ENCODE measurements at regions not wholly inside any gene's neighbourhood (a gene's known extent, or its start where the extent isn't known, plus 50 kb on each side); places are given as distances from the start of the nearest gene placed in this dataset.
A peak's percentile ranks its signal among the peaks of the same experiment; 100 is the strongest.

- no peak for FAIRE-seq
Observed at GRCh38 chr1:104856518-104856917, 1106.8 kb downstream of the AMY1C start.

- FAIRE-seq, result no peak
Observed at GRCh38 chr1:104868794-104869193, 1119.1 kb downstream of the AMY1C start.

- no peak for FAIRE-seq
Observed at GRCh38 chr1:104874044-104874443, 1124.3 kb downstream of the AMY1C start.

- FAIRE-seq, result no peak
Observed at GRCh38 chr1:104878203-104878909, 1128.7 kb downstream of the AMY1C start.

- no peak for FAIRE-seq
Observed at GRCh38 chr1:104884939-104885338, 1135.2 kb downstream of the AMY1C start.

GRCh38 chr1:104905322-104905721 is 1155.6 kb downstream of the AMY1C start:
- FAIRE-seq, result no peak

- no peak for FAIRE-seq
Observed at GRCh38 chr1:104906141-104906540, 1156.4 kb downstream of the AMY1C start.

- no peak for FAIRE-seq
Observed at GRCh38 chr1:104919188-104919587, 1169.5 kb downstream of the AMY1C start.

- FAIRE-seq, result no peak
Observed at GRCh38 chr1:104921525-104921924, 1171.8 kb downstream of the AMY1C start.

- no peak for FAIRE-seq
Observed at GRCh38 chr1:104923075-104923474, 1173.4 kb downstream of the AMY1C start.

- FAIRE-seq, result no peak
Observed at GRCh38 chr1:104929280-104929679, 1179.6 kb downstream of the AMY1C start.

- FAIRE-seq, result no peak
Observed at GRCh38 chr1:104932030-104932915, 1182.6 kb downstream of the AMY1C start.

- no peak for FAIRE-seq
Observed at GRCh38 chr1:104932949-104933679, 1183.4 kb downstream of the AMY1C start.

- FAIRE-seq, result no peak
Observed at GRCh38 chr1:104933846-104934245, 1184.1 kb downstream of the AMY1C start.

GRCh38 chr1:104945406-104945805 is 1195.7 kb downstream of the AMY1C start:
- no peak for FAIRE-seq

- FAIRE-seq, result no peak
Observed at GRCh38 chr1:104946558-104947210, 1197.0 kb downstream of the AMY1C start.

GRCh38 chr1:104953555-104953954 is 1203.9 kb downstream of the AMY1C start:
- FAIRE-seq, result no peak

- FAIRE-seq, result no peak
Observed at GRCh38 chr1:104973516-104973915, 1223.8 kb downstream of the AMY1C start.

- FAIRE-seq, result no peak
Observed at GRCh38 chr1:104979651-104980050, 1230.0 kb downstream of the AMY1C start.

- FAIRE-seq, result no peak
Observed at GRCh38 chr1:104987210-104987609, 1237.5 kb downstream of the AMY1C start.

GRCh38 chr1:104989012-104989411 is 1239.3 kb downstream of the AMY1C start:
- peak; percentile 33 for FAIRE-seq

GRCh38 chr1:104991702-104992101 is 1242.0 kb downstream of the AMY1C start:
- no peak for FAIRE-seq

GRCh38 chr1:105000793-105001192 is 1251.1 kb downstream of the AMY1C start:
- FAIRE-seq, result no peak
